Activated T-helper 1 cell treated with anti-CD3 and anti-CD28 coated beads, Interleukin-12 subunit alpha, Interleukin-12 subunit beta, Interleukin-2, Interleukin-4 antibody, amounts not matched to agents 30 ng/mL and 10 ng/mL and 1 ng/mL, durations not matched to agents 14 hours and 24 hours and 36 hours (primary cell): ENCODE measurements at regions not wholly inside any gene's neighbourhood (a gene's known extent, or its start where the extent isn't known, plus 50 kb on each side); places are given as distances from the start of the nearest gene placed in this dataset.
"Not testable (repeated sequence)": the region's sequence is repeated elsewhere in the genome, so short reads cannot be mapped to it uniquely, and the experiment has no call there.

ENCODE experiments used
- DNase-seq: peaks from one replicate; pipeline ENCODE4 v3.0.0; 2021; ENCODE audit warnings: low spot score
- H3K27ac Mint-ChIP-seq: one replicate; pipeline ENCODE4 v1.8.0; 2021; ENCODE audit warnings: mild to moderate bottlenecking, mixed read lengths
- H3K27me3 Mint-ChIP-seq: one replicate; pipeline ENCODE4 v1.8.0; 2022; ENCODE audit warnings: mild to moderate bottlenecking, moderate library complexity, mixed read lengths; ENCODE audit not compliant: insufficient read depth
- H3K36me3 Mint-ChIP-seq: one replicate; pipeline ENCODE4 v1.8.0; 2021; ENCODE audit warnings: low read depth, mixed read lengths
- H3K4me1 Mint-ChIP-seq: one replicate; pipeline ENCODE4 v1.8.0; 2021; ENCODE audit warnings: low read depth, mixed read lengths
- H3K4me3 Mint-ChIP-seq: one replicate; pipeline ENCODE4 v1.8.0; 2021; ENCODE audit warnings: mild to moderate bottlenecking, moderate library complexity, mixed read lengths
- H3K9me3 Mint-ChIP-seq: one replicate; pipeline ENCODE4 v1.8.0; 2021; ENCODE audit warnings: mixed read lengths
- intact Hi-C: fragments of 100-400 bp; cut with micrococcal nuclease; formaldehyde crosslinking; loops from one replicate; pipeline ENCODE4 v1.15.1; 2024

- H3K4me1 Mint-ChIP-seq, DNase-seq, intact Hi-C loops, H3K27ac Mint-ChIP-seq, H3K4me3 Mint-ChIP-seq, H3K27me3 Mint-ChIP-seq, H3K36me3 Mint-ChIP-seq: not testable (repeated sequence)
- peaks cover 14% of the 10 kb centered on the region for H3K9me3 Mint-ChIP-seq
Observed at GRCh38 chr1:109857702-109858101, 52.9 kb upstream of the CSF1 start.

GRCh38 chr1:109855986-109856385 is 54.7 kb upstream of the CSF1 start:
- H3K4me1 Mint-ChIP-seq, H3K36me3 Mint-ChIP-seq, DNase-seq, H3K4me3 Mint-ChIP-seq, intact Hi-C loops, H3K27ac Mint-ChIP-seq, H3K27me3 Mint-ChIP-seq: not testable (repeated sequence)
- H3K9me3 Mint-ChIP-seq: peaks cover 11% of the 10 kb centered on the region

DNA sequence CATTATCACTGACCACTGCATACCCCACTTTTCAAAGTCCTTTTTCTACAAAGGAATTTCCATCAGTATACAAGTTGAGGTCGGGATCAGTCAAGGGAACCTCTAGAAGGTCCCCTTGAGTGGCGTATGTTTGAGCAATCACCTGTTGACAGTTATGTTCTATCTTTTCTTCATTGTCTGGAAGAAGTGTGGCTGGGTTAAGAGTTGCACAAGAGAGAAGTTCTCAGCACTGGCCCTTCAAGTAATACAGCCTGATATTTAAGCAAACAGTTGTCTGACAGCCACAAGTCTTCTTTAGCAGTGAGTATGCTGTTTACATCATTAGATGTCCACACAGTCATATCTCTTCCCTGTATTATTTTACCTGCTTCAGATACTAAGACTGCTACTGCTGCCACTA is 56.7 kb upstream of the CSF1 start:
- DNase-seq, H3K4me1 Mint-ChIP-seq, H3K4me3 Mint-ChIP-seq, H3K27me3 Mint-ChIP-seq, H3K36me3 Mint-ChIP-seq, intact Hi-C loops, H3K27ac Mint-ChIP-seq, H3K9me3 Mint-ChIP-seq: not testable (repeated sequence)

- DNase-seq, H3K27me3 Mint-ChIP-seq, intact Hi-C loops, H3K4me1 Mint-ChIP-seq, H3K27ac Mint-ChIP-seq, H3K36me3 Mint-ChIP-seq, H3K9me3 Mint-ChIP-seq, H3K4me3 Mint-ChIP-seq: not testable (repeated sequence)
Observed at GRCh38 chr1:109852221-109853015, 58.2 kb upstream of the CSF1 start.

GRCh38 chr1:109850827-109851226 is 59.8 kb upstream of the CSF1 start:
- DNase-seq: no peak
- Mint-ChIP-seq H3K4me1 (no peaks in the 10 kb centered on the region), H3K27ac (no peak overlapping the region), H3K4me3 (no peak overlapping the region), H3K36me3 (no peaks in the 10 kb centered on the region), H3K9me3 (no peaks in the 10 kb centered on the region), H3K27me3 (no peaks in the 10 kb centered on the region)
- intact Hi-C loops: no loop called here

DNA sequence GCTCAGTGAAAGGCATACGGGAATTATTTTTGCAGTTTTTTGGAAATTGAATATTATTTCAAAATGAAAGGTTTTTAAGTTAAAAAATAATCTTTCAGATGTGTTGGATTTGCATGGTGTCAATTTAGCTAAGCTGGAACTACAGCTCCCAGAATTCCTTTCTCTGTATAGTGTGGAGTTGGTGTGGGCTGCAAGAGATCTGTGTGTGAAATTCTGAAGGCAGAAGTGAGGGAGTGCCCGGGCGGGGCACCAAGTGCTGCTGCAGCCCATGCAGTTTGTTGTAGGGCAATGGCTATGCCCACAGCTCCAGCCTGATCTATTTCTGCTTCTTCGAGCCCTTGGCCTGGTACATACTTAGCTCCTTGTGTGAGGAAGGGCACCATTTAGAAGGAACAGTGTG is 60.5 kb upstream of the CSF1 start:
- H3K4me1 Mint-ChIP-seq: no peaks in the 10 kb centered on the region
- H3K4me3 Mint-ChIP-seq: no peak overlapping the region
- no peak for DNase-seq
- no peaks in the 10 kb centered on the region for H3K36me3 Mint-ChIP-seq
- H3K9me3 Mint-ChIP-seq: peaks cover 2% of the 10 kb centered on the region
- no peak overlapping the region for H3K27ac Mint-ChIP-seq
- H3K27me3 Mint-ChIP-seq: peaks cover 2% of the 10 kb centered on the region
- intact Hi-C loops: no loop called here

DNA sequence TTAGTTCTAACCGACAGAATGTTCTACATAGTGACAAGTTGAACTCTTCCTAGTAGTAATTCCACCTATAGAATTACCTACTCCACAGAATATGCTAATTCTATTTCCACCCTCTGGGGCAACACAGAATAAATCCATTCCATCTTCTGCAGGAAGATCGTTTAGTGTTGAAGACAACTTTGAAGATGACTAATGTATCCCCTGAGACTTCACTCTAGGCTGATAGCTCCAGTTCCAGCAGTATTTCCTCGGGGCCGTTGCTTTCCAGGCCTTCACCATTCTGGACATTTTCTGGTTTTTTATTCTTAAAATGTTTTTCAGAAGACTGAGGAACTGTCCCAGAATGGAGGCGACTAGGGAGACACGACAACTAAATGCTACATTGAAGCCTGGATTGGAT is 61.0 kb upstream of the CSF1 start:
- Mint-ChIP-seq H3K4me1 (no peaks in the 10 kb centered on the region), H3K27ac (no peak overlapping the region), H3K4me3 (no peak overlapping the region), H3K36me3 (no peaks in the 10 kb centered on the region), H3K27me3 (peaks cover 6% of the 10 kb centered on the region), H3K9me3 (peaks cover 6% of the 10 kb centered on the region)
- DNase-seq: no peak
- intact Hi-C loops: no loop called here

DNA sequence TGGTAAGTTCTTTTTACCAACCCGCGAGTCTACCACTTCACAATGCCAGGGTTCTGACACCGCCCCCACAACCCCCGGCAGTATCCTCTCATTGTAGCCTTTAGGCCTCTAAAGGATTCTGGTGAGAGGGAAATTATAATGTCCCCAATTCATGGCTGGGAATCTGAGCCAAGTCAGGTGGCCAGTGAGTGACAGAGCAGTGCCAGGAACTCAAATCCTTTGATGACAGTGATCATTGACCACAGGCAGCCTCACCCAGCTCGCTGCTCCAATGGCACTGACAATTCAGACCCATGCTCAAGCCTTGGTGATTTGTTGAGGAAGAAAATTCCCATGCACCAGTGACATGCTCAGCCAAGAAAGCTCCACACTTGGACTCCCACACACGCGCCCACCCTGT is 63.4 kb upstream of the CSF1 start:
- intact Hi-C loops: no loop called here
- no peak overlapping the region for H3K4me3 Mint-ChIP-seq
- no peak for DNase-seq
- H3K27me3 Mint-ChIP-seq: peaks cover 10% of the 10 kb centered on the region
- no peak overlapping the region for H3K27ac Mint-ChIP-seq
- no peaks in the 10 kb centered on the region for H3K36me3 Mint-ChIP-seq
- peaks cover 9% of the 10 kb centered on the region for H3K9me3 Mint-ChIP-seq
- no peaks in the 10 kb centered on the region for H3K4me1 Mint-ChIP-seq

GRCh38 chr1:109846846-109847245 is 63.8 kb upstream of the CSF1 start:
- Mint-ChIP-seq H3K4me3 (no peak overlapping the region), H3K4me1 (no peaks in the 10 kb centered on the region), H3K27ac (no peak overlapping the region), H3K36me3 (no peaks in the 10 kb centered on the region), H3K27me3 (peaks cover 10% of the 10 kb centered on the region), H3K9me3 (peaks cover 9% of the 10 kb centered on the region)
- intact Hi-C loops: no loop called here
- DNase-seq: no peak

GRCh38 chr1:109846162-109846561 is 64.5 kb upstream of the CSF1 start:
- Mint-ChIP-seq H3K27ac (no peak overlapping the region), H3K27me3 (peaks cover 10% of the 10 kb centered on the region), H3K4me3 (no peak overlapping the region), H3K9me3 (peaks cover 9% of the 10 kb centered on the region), H3K36me3 (no peaks in the 10 kb centered on the region), H3K4me1 (no peaks in the 10 kb centered on the region)
- intact Hi-C loops: no loop called here
- no peak for DNase-seq

DNA sequence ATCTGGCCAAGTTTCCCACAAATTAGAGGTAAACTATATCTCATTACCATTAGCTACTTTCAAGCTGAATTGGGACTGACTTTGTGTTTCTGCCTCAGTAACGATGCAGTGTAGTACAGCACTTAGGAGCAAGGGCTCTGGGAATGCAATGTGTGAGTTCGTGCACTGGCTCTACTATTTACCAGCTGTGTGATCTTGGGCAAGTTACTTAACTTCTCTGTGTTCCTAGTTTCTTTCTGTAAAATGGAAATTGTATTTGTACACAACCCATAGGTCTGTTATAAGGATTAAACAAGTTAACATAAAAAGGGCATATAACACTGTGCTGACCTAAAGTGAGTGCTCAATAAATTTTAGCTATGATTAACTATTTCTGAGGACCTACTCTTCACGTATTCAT is 65.0 kb upstream of the CSF1 start:
- Mint-ChIP-seq H3K4me1 (no peaks in the 10 kb centered on the region), H3K4me3 (no peak overlapping the region), H3K27me3 (peaks cover 10% of the 10 kb centered on the region), H3K27ac (no peak overlapping the region), H3K9me3 (peaks cover 9% of the 10 kb centered on the region), H3K36me3 (no peaks in the 10 kb centered on the region)
- intact Hi-C loops: no loop called here
- DNase-seq: no peak

- no peak overlapping the region for H3K27ac Mint-ChIP-seq
- peaks cover 10% of the 10 kb centered on the region for H3K27me3 Mint-ChIP-seq
- H3K9me3 Mint-ChIP-seq: peaks cover 9% of the 10 kb centered on the region
- no peak for DNase-seq
- no peak overlapping the region for H3K4me3 Mint-ChIP-seq
- no peaks in the 10 kb centered on the region for H3K36me3 Mint-ChIP-seq
- no peaks in the 10 kb centered on the region for H3K4me1 Mint-ChIP-seq
- intact Hi-C loops: no loop called here
Observed at GRCh38 chr1:109844609-109845008, 66.0 kb upstream of the CSF1 start.

- peaks cover 7% of the 10 kb centered on the region for H3K27me3 Mint-ChIP-seq
- peaks cover 19% of the 10 kb centered on the region for H3K9me3 Mint-ChIP-seq
- no peak overlapping the region for H3K4me3 Mint-ChIP-seq
- intact Hi-C loops: no loop called here
- no peak overlapping the region for H3K27ac Mint-ChIP-seq
- peaks cover 2% of the 10 kb centered on the region for H3K36me3 Mint-ChIP-seq
- DNase-seq: no peak
- no peaks in the 10 kb centered on the region for H3K4me1 Mint-ChIP-seq
Observed at GRCh38 chr1:109840011-109840629, 70.5 kb upstream of the CSF1 start.
